ENCODE measurements at regions not wholly inside any gene's neighbourhood (a gene's known extent, or its start where the extent isn't known, plus 50 kb on each side); places are given as distances from the start of the nearest gene placed in this dataset.

DNA sequence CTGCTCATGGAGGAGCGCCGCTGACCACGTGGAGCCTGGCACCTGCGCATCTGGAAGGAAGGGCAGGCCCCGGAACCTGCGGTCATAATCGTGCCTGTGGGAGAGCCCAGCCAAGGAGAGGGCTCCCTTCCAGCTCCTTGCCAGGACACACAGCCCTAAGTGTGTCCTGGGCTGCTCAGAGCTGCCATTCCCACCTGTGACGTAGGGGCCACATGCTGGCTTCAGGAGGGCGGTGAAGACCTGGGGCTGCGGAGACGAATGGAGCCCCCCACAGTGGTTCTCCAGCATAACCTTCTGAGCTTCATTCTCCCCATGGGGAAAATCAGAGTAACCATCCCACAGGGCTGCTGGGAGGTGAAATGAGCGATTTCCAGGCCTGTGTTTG is 127.6 kb upstream of the CHST15 start:
- no peak for DNase-seq (ENCODE audit: low read depth in 2 of 3, low spot score in 2 of 3)

DNA sequence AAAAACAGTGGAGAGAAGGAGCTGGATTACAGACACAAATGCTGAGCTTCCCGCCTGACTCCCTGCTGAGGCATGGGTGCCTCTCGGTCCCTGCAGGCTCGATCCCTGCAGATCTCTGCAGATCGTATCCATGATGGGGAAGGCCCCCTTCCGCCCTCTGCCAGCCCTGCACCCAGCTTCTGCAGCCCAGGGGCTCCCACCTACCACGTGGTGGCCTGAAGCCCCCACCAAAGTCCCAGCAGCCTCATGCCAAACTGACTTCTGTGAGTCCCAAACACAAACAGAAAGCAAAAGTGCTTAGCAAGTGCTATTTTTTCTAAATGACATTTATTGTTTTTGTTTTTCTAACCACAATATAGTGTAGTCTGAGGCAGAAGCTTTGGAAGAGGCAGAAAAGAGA is 127.1 kb upstream of the CHST15 start:
- DNase-seq (ENCODE audit: low read depth in 2 of 3, low spot score in 2 of 3), result no peak

DNA sequence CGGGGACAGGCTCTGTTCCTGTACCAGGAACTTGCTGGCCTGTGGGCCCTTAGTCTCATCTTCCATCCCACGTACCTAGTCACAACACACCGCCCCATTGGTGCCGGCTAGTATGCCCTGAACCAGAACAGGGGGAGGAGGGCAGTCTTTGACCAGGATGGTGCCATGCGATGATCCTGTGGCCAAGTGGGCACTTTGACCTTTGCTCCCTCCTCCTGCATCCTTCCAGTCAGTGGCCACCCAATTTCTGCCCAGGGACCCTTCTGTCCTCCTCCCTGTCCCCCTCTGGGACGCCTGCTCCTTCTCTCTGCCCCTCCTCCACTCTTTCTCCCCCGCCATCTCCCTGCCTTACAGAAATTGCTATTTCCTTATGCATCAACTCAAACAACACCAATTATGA is 126.3 kb upstream of the CHST15 start:
- no peak for DNase-seq (ENCODE audit: low read depth in 2 of 3, low spot score in 2 of 3)

DNA sequence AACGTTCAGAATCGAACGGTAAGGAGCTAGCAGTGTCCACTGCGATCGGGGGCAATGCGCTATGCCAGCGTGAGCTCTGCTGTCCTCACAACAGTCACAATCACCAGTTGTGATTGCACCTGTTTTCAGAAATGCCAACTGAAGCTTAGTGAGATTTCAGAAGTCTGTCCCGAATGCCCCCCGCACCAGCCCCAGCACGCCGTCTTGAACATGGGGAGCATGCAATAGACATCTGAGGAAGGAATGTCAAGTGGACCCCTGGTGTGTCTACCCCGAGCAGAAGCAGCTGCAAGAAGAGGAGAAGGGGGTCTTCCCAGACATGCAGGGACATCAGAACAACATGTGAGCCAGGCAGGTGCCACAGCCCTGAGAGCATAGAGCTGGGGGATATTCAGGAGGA is 125.7 kb upstream of the CHST15 start:
- no peak for DNase-seq (ENCODE audit: low read depth in 2 of 3, low spot score in 2 of 3)

DNA sequence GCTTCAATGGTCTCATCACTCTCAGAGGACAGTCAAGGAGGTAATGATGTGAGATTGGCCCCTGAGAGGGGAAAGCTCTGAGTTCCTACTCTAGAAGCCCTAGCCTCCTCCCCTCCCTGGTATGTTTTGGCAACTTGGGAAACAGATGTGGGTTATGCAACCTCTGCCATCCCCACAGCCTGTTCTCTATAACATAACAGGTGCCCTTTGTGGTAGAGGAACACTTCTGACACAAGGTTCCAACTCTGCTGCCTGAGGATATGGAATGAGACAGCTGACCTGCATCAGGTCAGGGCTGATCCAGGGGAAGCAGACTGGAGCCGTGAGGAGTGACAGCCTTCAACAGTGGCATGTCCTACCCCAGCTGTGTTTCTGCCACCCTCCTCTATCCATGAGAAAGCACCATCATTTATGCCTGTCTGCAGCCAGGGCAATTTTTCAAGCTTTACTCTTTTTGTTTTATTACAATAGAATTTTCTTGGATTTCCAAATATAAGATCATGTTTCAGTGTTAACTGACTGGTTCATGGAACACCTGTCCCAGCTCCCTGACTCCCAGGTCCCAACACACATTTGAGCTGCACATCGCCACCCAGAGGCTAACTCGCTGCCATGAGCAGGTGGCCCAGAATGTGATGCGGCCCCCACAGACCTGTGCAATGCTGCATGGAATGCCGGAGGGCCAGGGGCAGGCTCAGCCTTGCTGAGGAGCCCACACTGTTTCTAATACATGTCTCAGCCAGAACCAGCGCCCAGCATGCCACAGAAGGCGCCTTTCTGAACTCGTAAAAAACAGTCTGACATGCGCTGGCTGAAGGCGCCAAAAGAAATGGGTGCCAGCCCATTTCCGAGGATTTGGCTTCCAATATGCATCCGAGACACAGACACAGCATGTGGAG is 124.8 kb upstream of the CHST15 start:
- no peak for DNase-seq (ENCODE audit: low read depth in 2 of 3, low spot score in 2 of 3)

DNA sequence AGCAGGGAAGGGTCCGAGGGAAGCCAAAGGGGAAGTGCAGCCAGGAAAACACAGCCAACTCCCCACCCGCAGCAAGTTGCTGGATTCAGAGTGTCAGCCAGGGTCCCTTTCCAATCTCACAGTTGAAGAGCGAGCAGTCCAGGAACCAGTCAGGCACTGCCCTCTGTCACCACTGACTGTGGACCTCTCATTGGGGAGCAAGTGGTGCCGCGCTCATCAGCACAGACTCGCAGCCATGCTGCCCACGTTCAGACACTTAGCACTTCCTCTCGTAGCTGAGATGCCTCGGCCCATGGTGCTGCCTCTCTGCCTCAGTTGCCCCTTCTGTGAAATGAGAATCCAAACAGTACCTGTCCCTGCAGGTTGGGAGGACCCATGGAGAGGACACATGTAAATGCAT is 123.6 kb upstream of the CHST15 start:
- no peak for DNase-seq (ENCODE audit: low read depth in 2 of 3, low spot score in 2 of 3)

DNA sequence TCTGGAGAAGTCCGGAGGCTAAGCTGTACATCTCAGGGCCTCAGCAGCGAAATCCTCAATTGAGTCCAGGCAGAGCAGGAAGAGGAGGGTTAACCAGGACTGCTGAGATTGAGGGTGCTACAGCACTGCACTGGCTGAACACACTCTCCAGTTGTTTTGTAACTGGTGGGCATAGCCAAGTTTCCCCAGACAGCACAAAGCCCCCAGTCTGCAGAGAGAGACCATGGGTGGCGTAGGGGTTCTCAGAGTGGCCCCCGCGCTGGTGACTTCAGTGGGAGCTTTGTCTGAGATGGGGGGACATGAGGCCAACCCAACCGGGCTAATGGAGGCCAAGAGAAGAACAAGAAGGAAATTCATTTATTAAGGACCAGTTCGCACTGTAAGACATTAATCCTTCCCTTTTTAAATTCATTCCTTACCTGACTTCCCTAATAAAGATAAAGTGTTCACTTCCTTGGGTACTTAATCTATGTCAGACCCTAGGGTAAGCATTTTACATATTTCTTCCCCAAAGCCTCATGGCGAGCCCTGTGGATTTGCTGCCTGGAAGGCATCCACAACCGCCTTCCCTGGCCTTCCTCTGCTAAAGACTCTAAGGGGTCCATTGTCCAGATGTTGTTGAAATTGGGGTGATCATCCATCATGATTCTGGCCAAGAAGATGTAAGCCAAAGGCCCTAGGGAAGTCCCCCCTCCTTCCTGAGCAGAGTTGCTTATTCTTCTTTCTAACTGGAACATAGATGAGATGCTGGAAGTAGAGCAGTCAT is 121.4 kb upstream of the CHST15 start:
- no peak for DNase-seq (ENCODE audit: low read depth in 2 of 3, low spot score in 2 of 3)

DNA sequence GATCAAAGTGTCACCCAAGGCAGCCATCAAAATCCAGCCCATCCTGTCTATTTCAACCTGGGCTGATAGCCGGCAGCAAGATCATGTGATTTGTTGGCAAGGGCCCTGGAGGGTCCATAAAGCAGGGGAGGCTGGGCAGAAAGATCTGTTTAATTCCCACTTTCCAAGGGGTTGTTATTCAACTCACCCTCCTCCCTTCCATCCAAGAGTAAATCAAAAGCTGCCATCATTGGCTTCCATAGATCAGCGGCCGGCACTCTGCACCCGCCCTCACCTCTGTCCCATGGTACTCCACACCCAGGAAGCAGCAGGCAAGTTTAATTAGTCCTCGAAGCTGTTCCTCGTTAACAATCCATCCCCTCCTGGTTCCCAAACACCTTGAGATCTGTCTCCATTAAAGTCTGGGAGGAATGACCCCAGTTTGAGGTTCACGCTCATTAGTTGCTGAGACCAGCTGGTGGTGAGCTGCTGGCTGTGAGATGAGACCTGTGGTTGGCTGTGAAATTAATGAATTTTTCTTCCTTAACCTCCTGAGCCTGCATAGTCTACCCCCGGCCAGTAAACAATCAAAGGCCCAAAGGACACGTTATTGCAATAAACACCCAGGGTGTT is 120.6 kb upstream of the CHST15 start:
- no peak for DNase-seq (ENCODE audit: low read depth in 2 of 3, low spot score in 2 of 3)

DNA sequence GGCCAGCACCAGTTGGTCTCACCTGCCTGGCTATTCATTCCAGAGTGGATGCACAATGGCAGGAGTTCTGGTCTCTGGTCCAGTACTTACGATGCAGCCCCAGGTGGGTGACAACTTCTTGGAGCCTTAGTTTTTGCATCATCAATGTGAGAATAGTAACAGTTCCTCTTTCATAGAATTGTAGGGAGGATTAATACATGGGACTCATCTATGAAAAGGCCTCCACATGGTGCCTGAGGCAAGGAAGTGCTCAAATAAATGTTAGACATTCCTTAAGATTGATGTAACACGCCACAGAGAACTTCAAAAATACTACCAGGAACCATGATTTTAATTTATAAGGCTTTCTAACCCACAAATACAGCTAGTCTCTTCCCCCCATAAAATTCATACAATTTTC is 120.1 kb upstream of the CHST15 start:
- no peak for DNase-seq (ENCODE audit: low read depth in 2 of 3, low spot score in 2 of 3)

DNA sequence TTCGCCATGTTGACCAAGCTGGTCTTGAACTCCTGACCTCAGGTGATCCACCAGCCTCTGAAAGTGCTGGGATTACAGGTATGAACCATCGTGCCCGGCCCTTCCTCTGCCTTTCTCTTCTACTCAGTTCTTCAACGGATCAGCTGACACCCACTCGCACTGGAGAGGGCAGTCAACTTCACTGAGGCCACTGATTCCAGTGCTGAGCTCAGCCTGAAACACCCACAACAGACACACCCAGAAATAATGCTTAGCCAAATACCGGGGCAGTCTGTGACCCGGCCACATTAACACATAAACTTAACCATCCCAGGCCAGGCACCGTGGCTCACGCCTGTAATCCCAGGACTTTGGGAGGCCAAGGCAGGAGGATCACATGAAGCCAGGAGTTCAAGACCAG is 119.3 kb upstream of the CHST15 start:
- no peak for DNase-seq (ENCODE audit: low read depth in 2 of 3, low spot score in 2 of 3)

DNA sequence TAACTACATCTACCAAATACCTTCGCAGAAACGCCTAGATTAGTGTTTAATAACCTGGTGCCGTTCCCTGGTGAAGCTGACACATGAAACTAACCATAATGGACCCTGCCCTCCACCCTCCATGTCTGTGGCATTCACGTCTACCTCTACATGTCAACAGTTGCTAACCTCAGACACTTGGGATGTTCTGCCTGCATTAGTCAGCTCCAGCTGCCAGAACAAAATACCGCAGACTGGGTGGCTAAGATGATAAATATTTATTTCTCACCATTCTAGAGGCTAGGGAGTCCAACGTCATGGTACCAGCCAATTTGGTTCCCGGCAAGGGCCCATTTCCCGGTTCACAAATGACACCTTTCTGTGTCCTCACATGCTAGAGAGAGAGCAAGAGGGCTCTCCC is 118.5 kb upstream of the CHST15 start:
- DNase-seq (ENCODE audit: low read depth in 2 of 3, low spot score in 2 of 3), result no peak

DNA sequence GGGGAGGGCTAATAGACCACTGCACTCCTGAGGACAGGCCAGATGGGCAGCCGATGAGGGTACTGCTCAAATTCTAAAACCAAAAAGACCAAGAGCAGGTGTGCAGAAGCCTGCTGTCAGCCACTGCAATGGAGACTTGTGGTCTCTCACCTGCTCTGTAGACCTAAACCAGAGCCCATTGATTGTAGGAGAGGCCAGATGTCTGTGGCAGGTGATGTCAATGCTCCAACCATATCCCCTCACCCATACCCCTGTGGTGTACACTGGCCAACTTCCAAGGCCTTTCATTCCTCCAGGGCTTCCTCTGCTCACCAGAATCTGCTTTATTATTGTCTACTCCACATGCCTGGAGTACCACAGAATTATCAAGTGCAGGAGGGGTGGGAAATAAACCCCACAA is 116.9 kb upstream of the CHST15 start:
- no peak for DNase-seq (ENCODE audit: low read depth in 2 of 3, low spot score in 2 of 3)

DNA sequence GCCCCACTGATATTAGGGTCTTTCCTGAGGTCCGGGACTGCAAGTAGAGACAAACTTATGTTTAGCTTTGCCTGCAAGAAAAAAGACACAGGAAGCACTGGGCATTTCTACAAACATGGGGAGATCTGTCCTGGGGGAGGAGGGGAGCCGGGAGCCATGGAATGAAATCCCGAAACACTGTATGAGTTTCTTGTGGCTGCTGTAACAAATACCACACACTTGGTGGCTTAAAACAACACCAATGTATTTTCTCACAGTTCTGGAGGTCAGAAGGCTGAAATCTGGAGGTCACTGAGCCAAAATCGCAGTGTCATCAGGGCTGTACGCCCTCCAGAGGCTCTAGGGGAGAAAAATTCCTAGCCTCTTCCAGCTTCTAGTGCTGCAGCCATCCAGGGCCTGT is 114.0 kb upstream of the CHST15 start:
- DNase-seq (ENCODE audit: low read depth in 2 of 3, low spot score in 2 of 3), result no peak

DNA sequence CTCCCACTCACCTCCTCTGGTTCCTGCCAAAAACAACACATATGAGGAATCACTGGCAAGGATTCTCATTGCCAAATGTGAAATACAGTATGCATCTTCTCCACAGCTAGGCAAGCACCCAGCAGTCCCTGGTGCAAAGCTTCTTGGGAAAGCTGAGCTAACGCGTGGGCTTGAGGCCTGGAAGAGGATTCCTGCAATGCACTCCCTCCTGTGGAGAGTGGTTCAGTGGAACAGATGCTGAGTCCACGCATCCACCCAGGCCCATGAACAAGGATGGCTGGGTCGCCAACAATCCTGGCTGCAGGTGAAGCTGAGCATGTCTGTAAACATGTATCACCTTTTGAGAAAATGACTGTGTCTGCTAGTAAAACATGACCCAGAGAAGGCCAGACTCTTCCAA is 113.2 kb upstream of the CHST15 start:
- DNase-seq (ENCODE audit: low read depth in 2 of 3, low spot score in 2 of 3), result no peak

DNA sequence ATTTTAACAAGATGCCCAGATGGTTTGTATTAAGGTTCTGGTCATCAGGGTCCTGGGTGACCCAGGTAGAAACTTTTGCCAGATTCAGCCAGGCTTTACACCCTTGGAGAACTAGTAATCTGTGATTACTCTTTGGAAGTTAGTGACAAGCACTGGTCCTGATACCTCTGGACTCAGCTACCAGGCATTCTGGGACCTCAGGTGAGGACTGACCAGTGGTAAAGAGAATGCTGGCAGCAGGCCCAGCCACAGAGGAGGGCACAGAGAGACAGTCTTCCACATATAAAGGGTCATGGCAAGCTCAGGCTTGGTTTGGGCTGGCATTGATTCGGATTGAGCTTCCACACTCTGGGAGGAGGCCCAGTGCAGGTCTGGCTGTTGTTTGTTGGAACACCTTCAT is 112.0 kb upstream of the CHST15 start:
- no peak for DNase-seq (ENCODE audit: low read depth in 2 of 3, low spot score in 2 of 3)

DNA sequence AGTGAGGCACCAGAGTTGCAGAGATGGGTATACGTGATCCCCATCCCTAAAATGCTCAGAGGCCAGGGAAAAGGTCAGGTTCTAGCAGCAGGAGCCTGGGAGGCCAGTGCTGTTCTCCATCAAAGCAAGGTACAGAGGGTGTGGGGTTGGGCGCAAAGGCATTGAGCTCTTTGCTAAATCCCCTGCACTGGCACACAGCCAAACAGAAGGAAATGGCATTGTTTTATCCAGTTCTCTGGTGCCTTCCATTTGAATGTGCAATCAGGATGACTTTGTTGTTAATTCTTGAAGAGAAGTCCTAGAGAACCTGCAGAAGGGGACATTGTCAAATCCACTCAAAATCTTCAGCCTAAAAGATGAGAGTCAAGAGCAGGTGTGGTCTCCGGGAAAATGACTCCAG is 111.3 kb upstream of the CHST15 start:
- DNase-seq (ENCODE audit: low read depth in 2 of 3, low spot score in 2 of 3), result no peak

DNA sequence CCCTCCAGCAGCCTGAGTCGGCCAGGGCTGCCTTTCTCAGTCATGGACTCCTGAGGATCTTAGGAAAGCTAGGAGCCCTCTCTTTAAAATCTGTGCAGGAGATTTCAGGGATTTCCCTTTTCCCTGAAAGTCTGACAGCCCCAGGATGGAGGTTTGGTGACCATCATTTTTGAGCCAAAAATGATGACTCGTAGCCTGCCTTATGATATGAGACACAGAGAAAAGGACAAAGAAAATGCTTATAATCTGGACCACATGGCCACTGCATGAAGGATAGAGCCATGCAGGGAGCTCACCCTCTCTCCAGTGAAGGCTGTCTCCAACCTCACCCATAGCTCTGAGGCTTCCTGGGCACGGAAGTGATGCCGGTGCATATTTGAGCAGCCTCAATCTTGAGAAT is 106.6 kb upstream of the CHST15 start:
- DNase-seq (ENCODE audit: low read depth in 2 of 3, low spot score in 2 of 3), result no peak

DNA sequence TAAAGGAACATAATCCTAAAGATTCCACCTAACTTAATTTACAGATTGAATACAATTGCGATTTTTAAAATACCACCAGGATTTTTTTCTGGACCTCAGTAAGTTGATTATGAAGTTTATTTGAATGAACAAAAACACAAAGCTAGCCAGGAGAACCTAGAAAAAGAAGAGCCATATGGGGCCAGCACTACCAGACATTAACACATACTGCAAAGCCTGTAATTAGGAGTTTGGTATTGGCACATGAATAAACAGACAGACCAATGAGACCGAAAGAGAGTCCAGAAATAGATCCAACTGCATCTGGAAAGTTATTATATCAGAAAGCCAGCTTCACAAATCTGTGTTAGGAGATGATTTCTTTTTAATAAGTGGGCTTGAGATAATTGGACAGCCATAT is 105.5 kb upstream of the CHST15 start:
- DNase-seq (ENCODE audit: low read depth in 2 of 3, low spot score in 2 of 3), result no peak

DNA sequence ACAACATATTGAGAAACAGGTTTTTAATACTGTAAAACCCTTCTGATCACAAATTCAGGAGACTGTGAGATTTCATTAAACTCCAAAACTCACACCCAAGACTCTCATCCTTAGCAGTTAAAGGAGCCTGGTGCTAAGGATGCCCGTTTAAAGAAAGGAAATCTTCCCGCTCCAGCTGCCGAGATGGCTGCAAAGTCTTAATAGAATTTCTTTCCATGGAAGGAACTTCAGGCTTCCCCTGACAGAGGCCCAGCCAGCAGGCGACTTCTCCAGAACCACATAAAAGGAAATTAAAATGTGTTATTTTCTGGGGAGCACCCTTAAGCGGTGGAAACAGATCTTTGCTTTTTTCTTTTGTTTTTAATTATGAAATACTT is 104.7 kb upstream of the CHST15 start:
- no peak for DNase-seq (ENCODE audit: low read depth in 2 of 3, low spot score in 2 of 3)

DNA sequence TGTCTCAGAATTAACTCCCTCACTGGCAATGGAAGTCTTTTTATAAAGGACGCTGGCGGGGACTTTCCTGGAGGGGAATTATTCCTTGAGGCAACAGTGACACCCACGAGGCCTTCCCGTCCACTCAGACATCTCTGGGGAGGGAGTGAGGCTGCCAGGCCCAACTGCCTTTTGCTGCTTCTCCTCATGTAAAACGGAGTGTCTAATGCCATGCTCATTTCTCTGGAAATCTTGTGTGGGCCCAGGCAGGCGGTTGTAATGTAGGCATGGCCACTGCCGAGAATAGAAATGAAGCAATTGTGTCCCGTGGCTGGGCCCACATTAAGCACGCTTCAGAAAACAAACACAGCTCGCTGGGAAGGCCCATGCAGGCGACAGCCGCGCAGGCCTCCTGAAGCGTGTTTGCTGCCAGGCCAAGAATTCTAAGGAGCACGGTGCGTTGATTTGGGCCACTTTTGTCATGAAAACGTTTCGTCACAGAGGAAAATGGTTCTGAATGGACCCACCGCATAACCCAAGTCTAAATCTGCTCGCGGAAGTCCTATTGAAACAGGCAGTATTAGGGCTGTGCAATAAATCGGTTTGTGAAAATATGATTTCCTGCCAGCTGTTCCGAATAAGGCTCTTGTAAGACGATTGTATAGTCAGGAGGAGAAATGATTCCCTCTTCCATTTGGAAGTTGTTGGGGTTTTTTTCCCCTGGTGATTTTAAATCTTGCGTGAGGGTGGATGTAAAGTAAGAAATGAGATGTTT is 104.2 kb upstream of the CHST15 start:
- DNase-seq (ENCODE audit: low read depth in 2 of 3, low spot score in 2 of 3), result no peak

DNA sequence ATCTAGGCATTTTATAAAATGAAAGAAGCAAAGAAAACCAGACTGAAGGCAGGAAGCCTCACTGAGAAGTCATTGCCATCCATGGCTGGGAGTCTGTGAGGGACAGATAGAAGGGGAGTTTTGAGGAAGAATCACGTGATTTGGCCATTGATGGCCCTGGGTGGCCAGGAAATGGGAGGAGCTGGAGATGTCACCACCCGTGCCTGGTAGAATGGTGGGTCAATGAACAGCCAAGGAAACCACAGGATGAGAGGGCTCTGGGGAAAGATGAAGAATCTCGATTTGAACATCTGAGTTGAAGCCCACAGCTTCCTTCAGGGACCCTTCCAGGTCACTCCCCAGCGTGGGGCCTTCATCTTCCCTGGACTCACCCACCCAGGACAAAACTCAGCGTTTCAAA is 103.3 kb upstream of the CHST15 start:
- no peak for DNase-seq (ENCODE audit: low read depth in 2 of 3, low spot score in 2 of 3)
